ENCODE measurements at regions not wholly inside any gene's neighbourhood (a gene's known extent, or its start where the extent isn't known, plus 50 kb on each side); places are given as distances from the start of the nearest gene placed in this dataset.

DNA sequence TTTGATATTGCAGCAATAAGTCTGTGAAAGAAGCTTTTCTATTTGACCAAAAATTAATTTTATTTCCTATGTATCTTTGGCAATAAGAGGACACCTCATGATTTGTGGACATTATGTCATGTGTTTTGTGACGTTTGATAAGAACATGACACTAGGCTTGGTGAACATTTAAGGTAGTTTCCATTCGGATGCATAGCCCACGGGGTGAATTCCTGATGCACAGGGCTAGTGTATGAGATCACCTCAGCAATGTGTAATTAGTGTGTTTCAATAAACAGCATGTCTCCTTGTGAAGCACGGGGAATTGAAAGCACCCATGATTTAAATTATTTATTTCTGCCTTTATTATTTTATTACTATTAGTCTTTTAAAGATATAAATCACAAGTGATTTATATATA is 146.1 kb upstream of the LINC00305 start:
- ATAC-seq (no peak), FAIRE-seq (no peak), DNase-seq (ENCODE audit: extremely low read depth in 1 of 4, low spot score in 3 of 4) (no peak)
- no peaks in the 10 kb centered on the region for H4K20me1 ChIP-seq (replicated peaks; ENCODE audit: control insufficient read depth, insufficient read depth, low read length)
- H3K79me2 ChIP-seq (ENCODE audit: control insufficient read depth, insufficient read depth, low read length): no peaks in the 10 kb centered on the region
- H3K27me3 ChIP-seq (ENCODE audit: control insufficient read depth in 2 of 2, insufficient read depth in 2 of 2, low read length in 2 of 2): no peaks in the 10 kb centered on the region
- no peak for TF ChIP-seq ASH1L (IDR thresholded peaks at IDR 0.05; ENCODE audit: borderline replicate concordance, low read depth, partially characterized antibody)
- TF ChIP-seq ZC3H4 (CRISPR knock-in tag; IDR thresholded peaks at IDR 0.05; ENCODE audit: borderline replicate concordance): no peak
- no peak for TF ChIP-seq ZNF316 (IDR thresholded peaks at IDR 0.05)
- TF ChIP-seq ZSCAN29 (IDR thresholded peaks at IDR 0.05): no peak
- H3K4me1 ChIP-seq (replicated peaks in 1 of 2; ENCODE audit: control insufficient read depth in 2 of 2, insufficient read depth in 2 of 2, low read length in 2 of 2): no peaks in the 10 kb centered on the region
- ChIA-PET CTCF (ENCODE audit: low intra/inter-chr PET ratio) (no interaction called here), POLR2A (no interaction called here)
- no peak overlapping the region for H3K27ac ChIP-seq (ENCODE audit: extremely low read depth, low read depth, low read length)
- no peak overlapping the region for H3K4me3 ChIP-seq
- no peaks in the 10 kb centered on the region for H3K9me1 ChIP-seq (ENCODE audit: control insufficient read depth, insufficient read depth, low read length)
- intact Hi-C loops (cut with micrococcal nuclease) (no loop called here), in situ Hi-C loops (cut with MboI) (no loop called here)
- no peak overlapping the region for H2AFZ ChIP-seq (ENCODE audit: low read depth, low read length)
- 4% methylated on average over 4 of the region's 4 CpGs for WGBS (ENCODE audit: insufficient coverage, low coverage, missing lambda C conversion rate)
- H3K4me2 ChIP-seq (ENCODE audit: insufficient read depth, low read length): no peak overlapping the region
- H3K36me3 ChIP-seq (ENCODE audit: control insufficient read depth, insufficient read depth, low read length): no peaks in the 10 kb centered on the region
- no TSS peak for BruUV-seq (replicated peaks)
- H3K9ac ChIP-seq (ENCODE audit: insufficient read depth in 1 of 2, low read depth in 2 of 2, low read length in 2 of 2): no peak overlapping the region
- no peaks in the 10 kb centered on the region for H3K9me3 ChIP-seq (replicated peaks; ENCODE audit: control insufficient read depth, insufficient read depth, low read depth, low read length)

DNA sequence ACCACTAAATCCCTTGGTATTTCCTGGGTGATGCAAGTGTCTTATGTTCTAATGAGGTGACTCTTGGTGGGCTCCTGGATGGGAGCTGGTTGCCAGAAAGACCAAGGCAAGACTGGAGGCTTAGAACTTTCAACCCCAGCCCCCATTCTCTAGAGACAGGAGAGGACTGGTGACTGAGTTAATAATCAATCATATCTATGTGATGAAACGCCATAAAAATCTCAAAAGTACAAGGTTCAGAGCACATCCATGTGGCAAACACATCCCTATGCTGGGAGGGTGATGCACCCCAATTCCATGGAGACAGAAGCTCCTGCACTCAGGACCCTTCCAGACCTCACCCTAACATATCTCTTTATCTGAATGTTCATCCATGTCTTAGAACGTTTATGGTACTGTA is 139.5 kb upstream of the LINC00305 start:
- no peaks in the 10 kb centered on the region for H3K4me1 ChIP-seq (replicated peaks in 1 of 2; ENCODE audit: control insufficient read depth in 2 of 2, insufficient read depth in 2 of 2, low read length in 2 of 2)
- DNase-seq (ENCODE audit: extremely low read depth in 1 of 4, low spot score in 3 of 4) (no peak), ATAC-seq (no peak), FAIRE-seq (no peak)
- no peak overlapping the region for H3K27ac ChIP-seq (ENCODE audit: extremely low read depth, low read depth, low read length)
- no peak overlapping the region for H2AFZ ChIP-seq (ENCODE audit: low read depth, low read length)
- no peak overlapping the region for H3K9ac ChIP-seq (ENCODE audit: insufficient read depth in 1 of 2, low read depth in 2 of 2, low read length in 2 of 2)
- H3K79me2 ChIP-seq (ENCODE audit: control insufficient read depth, insufficient read depth, low read length): no peaks in the 10 kb centered on the region
- H4K20me1 ChIP-seq (replicated peaks; ENCODE audit: control insufficient read depth, insufficient read depth, low read length): no peaks in the 10 kb centered on the region
- H3K9me3 ChIP-seq (replicated peaks; ENCODE audit: control insufficient read depth, insufficient read depth, low read depth, low read length): no peaks in the 10 kb centered on the region
- WGBS (ENCODE audit: insufficient coverage, low coverage, missing lambda C conversion rate): 0% methylated on average over 2 of the region's 2 CpGs
- CTCF ChIA-PET (ENCODE audit: low intra/inter-chr PET ratio): no interaction called here
- H3K9me1 ChIP-seq (ENCODE audit: control insufficient read depth, insufficient read depth, low read length): no peaks in the 10 kb centered on the region
- H3K4me2 ChIP-seq (ENCODE audit: insufficient read depth, low read length): no peak overlapping the region
- POLR2A ChIA-PET: no interaction called here
- no peaks in the 10 kb centered on the region for H3K36me3 ChIP-seq (ENCODE audit: control insufficient read depth, insufficient read depth, low read length)
- no TSS peak for BruUV-seq (replicated peaks)
- H3K27me3 ChIP-seq (ENCODE audit: control insufficient read depth in 2 of 2, insufficient read depth in 2 of 2, low read length in 2 of 2): no peaks in the 10 kb centered on the region
- H3K4me3 ChIP-seq: no peak overlapping the region
- in situ Hi-C loops (cut with MboI) (no loop called here), intact Hi-C loops (cut with micrococcal nuclease) (no loop called here)
- TF ChIP-seq, protein P1, sequence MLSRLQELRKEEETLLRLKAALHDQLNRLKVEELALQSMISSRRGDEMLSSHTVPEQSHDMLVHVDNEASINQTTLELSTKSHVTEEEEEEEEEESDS (CRISPR knock-in tag; IDR thresholded peaks at IDR 0.05): no peak
- TF ChIP-seq FOXJ3 (CRISPR knock-in tag; IDR thresholded peaks at IDR 0.05): no peak
- TF ChIP-seq KAT2B (IDR thresholded peaks at IDR 0.05; ENCODE audit: low read depth, low read length): no peak
- TF ChIP-seq ZZZ3 (IDR thresholded peaks at IDR 0.05): no peak
- no peak for TF ChIP-seq ZFP36 (IDR thresholded peaks at IDR 0.05; ENCODE audit: low read depth, low read length, partially characterized antibody)
- no peak for TF ChIP-seq ETV5 (CRISPR knock-in tag; IDR thresholded peaks at IDR 0.05; ENCODE audit: low read depth)
- TF ChIP-seq TEAD1 (CRISPR knock-in tag; IDR thresholded peaks at IDR 0.05): no peak
- no peak for TF ChIP-seq HMGN3 (IDR thresholded peaks at IDR 0.05; ENCODE audit: borderline replicate concordance, extremely low read depth, insufficient read length, low read depth, low read length)
- no peak for TF ChIP-seq ZFPM2 (CRISPR knock-in tag; IDR thresholded peaks at IDR 0.05)
- TF ChIP-seq GATAD2B (IDR thresholded peaks at IDR 0.05; ENCODE audit: borderline replicate concordance): no peak
- TF ChIP-seq, protein P2, sequence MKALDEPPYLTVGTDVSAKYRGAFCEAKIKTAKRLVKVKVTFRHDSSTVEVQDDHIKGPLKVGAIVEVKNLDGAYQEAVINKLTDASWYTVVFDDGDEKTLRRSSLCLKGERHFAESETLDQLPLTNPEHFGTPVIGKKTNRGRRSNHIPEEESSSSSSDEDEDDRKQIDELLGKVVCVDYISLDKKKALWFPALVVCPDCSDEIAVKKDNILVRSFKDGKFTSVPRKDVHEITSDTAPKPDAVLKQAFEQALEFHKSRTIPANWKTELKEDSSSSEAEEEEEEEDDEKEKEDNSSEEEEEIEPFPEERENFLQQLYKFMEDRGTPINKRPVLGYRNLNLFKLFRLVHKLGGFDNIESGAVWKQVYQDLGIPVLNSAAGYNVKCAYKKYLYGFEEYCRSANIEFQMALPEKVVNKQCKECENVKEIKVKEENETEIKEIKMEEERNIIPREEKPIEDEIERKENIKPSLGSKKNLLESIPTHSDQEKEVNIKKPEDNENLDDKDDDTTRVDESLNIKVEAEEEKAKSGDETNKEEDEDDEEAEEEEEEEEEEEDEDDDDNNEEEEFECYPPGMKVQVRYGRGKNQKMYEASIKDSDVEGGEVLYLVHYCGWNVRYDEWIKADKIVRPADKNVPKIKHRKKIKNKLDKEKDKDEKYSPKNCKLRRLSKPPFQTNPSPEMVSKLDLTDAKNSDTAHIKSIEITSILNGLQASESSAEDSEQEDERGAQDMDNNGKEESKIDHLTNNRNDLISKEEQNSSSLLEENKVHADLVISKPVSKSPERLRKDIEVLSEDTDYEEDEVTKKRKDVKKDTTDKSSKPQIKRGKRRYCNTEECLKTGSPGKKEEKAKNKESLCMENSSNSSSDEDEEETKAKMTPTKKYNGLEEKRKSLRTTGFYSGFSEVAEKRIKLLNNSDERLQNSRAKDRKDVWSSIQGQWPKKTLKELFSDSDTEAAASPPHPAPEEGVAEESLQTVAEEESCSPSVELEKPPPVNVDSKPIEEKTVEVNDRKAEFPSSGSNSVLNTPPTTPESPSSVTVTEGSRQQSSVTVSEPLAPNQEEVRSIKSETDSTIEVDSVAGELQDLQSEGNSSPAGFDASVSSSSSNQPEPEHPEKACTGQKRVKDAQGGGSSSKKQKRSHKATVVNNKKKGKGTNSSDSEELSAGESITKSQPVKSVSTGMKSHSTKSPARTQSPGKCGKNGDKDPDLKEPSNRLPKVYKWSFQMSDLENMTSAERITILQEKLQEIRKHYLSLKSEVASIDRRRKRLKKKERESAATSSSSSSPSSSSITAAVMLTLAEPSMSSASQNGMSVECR (CRISPR knock-in tag; IDR thresholded peaks at IDR 0.05): no peak

Data from K562 (cell line).